Colonic mucosa (tissue), 4 donors: ENCODE measurements at regions not wholly inside any gene's neighbourhood (a gene's known extent, or its start where the extent isn't known, plus 50 kb on each side); places are given as distances from the start of the nearest gene placed in this dataset.

Experiments used
- DNase-seq: peaks from one replicate; pipeline ENCODE4 v3.0.0-alpha.2; 2020
- H3K27ac ChIP-seq: fragments of 200-600 bp; one replicate; pipeline ENCODE4 v1.8.0; 2021
- H3K27me3 ChIP-seq: fragments of 200-600 bp; one replicate; pipeline ENCODE4 v1.8.0; 2021
- H3K36me3 ChIP-seq: fragments of 200-600 bp; one replicate; pipeline ENCODE4 v1.8.0; 2021
- H3K4me1 ChIP-seq: fragments of 200-600 bp; one replicate; pipeline ENCODE4 v1.8.0; 2021; ENCODE audit warnings: mild to moderate bottlenecking
- H3K4me3 ChIP-seq: fragments of 200-600 bp; one replicate; pipeline ENCODE4 v1.8.0; 2021
- H3K9ac ChIP-seq, 2 donors: one replicate each; pipeline ENCODE4 v1.7.0; 2013; ENCODE audit warnings: control low read depth in 2 of 2, low read depth in 2 of 2, low read length in 2 of 2
- H3K9me3 ChIP-seq: fragments of 200-600 bp; one replicate; pipeline ENCODE4 v1.8.0; 2021
- intact Hi-C: fragments of 100-400 bp; cut with DNase I; formaldehyde crosslinking; loops from one replicate; pipeline ENCODE4 v1.14.1; 2022
- TF ChIP-seq, protein P1 (sequence below): fragments of 200-600 bp; IDR thresholded peaks from one replicate; pipeline ENCODE4 v1.8.0; 2022; ENCODE audit warnings: antibody characterized with exemption, mild to moderate bottlenecking
- donor health status: healthy.
- donor health status: DM: no; HTN: no; CAD: no.
- donor health status: DM: no; HTN: no; CAD: no.

DNA sequence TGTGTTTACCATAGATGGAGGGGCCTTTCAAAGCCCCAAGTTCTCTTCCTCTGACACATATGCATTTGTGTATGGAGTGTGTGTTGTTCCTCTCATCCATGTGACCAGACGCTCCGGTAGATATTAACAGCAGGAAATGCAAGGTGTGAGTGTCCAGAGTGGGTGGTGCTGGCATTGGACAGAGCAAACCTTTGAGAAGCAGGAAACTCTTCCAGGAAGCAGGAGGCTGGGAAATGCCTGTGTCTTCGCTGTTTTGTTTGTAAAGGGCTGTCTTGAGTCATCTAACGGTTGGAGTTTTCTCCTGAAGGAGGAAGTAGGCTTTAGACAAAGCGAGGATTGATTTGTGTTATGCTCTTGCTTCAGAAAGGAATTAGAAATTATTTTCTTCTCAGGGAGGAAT is 370.9 kb downstream of the PLK2 start:
- TF ChIP-seq, protein P1, sequence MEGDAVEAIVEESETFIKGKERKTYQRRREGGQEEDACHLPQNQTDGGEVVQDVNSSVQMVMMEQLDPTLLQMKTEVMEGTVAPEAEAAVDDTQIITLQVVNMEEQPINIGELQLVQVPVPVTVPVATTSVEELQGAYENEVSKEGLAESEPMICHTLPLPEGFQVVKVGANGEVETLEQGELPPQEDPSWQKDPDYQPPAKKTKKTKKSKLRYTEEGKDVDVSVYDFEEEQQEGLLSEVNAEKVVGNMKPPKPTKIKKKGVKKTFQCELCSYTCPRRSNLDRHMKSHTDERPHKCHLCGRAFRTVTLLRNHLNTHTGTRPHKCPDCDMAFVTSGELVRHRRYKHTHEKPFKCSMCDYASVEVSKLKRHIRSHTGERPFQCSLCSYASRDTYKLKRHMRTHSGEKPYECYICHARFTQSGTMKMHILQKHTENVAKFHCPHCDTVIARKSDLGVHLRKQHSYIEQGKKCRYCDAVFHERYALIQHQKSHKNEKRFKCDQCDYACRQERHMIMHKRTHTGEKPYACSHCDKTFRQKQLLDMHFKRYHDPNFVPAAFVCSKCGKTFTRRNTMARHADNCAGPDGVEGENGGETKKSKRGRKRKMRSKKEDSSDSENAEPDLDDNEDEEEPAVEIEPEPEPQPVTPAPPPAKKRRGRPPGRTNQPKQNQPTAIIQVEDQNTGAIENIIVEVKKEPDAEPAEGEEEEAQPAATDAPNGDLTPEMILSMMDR: no peak
- no peak overlapping the region for H3K27ac ChIP-seq
- DNase-seq: peak; percentile 29
- H3K9me3 ChIP-seq: no peaks in the 10 kb centered on the region
- no peak overlapping the region for H3K9ac ChIP-seq
- no peak overlapping the region for H3K4me3 ChIP-seq
- no peaks in the 10 kb centered on the region for H3K4me1 ChIP-seq
- intact Hi-C loops: no loop called here
- H3K27me3 ChIP-seq: no peaks in the 10 kb centered on the region
- no peaks in the 10 kb centered on the region for H3K36me3 ChIP-seq

DNA sequence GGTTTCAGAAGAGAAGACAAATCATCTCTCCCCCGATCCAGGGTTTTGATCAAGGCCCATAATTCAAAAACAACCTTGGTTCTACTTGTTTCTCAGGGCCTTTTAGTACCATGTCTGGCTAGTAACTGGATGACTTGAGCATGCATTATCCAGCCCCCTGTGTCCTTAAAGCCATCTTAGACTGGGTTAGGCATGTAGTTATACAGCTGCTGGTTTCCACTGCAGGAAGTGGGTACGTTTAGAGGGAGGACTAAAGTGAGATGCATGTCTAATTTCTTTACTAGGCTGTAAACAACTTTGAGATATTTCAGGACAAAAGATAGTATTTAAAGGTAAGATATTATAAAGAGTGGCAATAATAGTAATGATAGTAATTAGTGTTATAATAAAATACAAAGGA is 372.0 kb downstream of the PLK2 start:
- Histone ChIP-seq H3K36me3 (no peaks in the 10 kb centered on the region), H3K27me3 (no peaks in the 10 kb centered on the region), H3K9me3 (no peaks in the 10 kb centered on the region), H3K4me1 (no peaks in the 10 kb centered on the region), H3K27ac (no peak overlapping the region), H3K4me3 (no peak overlapping the region), H3K9ac (no peak overlapping the region)
- DNase-seq: no peak
- TF ChIP-seq, protein P1: no peak
- intact Hi-C loops: no loop called here

- H3K27ac ChIP-seq: no peak overlapping the region
- TF ChIP-seq, protein P1: no peak
- intact Hi-C loops: no loop called here
- no peak overlapping the region for H3K4me3 ChIP-seq
- no peaks in the 10 kb centered on the region for H3K4me1 ChIP-seq
- H3K9me3 ChIP-seq: no peaks in the 10 kb centered on the region
- DNase-seq: no peak
- H3K27me3 ChIP-seq: no peaks in the 10 kb centered on the region
- no peaks in the 10 kb centered on the region for H3K36me3 ChIP-seq
- H3K9ac ChIP-seq: no peak overlapping the region
These were observed 372.8 kb downstream of the PLK2 start for GRCh38 chr5:58087123-58087522.

DNA sequence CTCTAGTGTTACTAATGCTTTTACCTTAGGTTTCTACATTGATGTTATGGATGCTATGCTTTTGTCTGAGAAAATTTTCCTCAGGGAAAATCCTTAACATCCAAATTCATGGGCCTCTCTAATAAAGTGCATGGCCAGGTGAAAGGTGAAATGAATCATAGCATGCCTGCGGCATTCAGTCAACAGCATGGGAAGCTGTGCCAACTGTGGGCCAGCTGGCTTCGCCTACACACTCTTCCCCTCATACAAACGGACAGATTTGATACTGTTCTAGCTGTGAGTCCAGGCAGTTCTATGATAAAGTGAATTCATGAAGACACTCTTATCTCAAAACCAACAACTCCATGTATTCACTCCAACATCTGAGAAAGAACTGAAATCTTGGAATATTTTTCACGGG is 374.1 kb downstream of the PLK2 start:
- no peaks in the 10 kb centered on the region for H3K27me3 ChIP-seq
- no peak overlapping the region for H3K4me3 ChIP-seq
- intact Hi-C loops: no loop called here
- H3K9ac ChIP-seq: no peak overlapping the region
- H3K9me3 ChIP-seq: no peaks in the 10 kb centered on the region
- H3K4me1 ChIP-seq: no peaks in the 10 kb centered on the region
- TF ChIP-seq, protein P1: no peak
- H3K36me3 ChIP-seq: no peaks in the 10 kb centered on the region
- H3K27ac ChIP-seq: no peak overlapping the region
- DNase-seq: no peak

GRCh38 chr5:58081435-58081834 is 378.5 kb downstream of the PLK2 start:
- DNase-seq: no peak
- H3K27ac ChIP-seq: no peak overlapping the region
- H3K4me3 ChIP-seq: no peak overlapping the region
- H3K36me3 ChIP-seq: no peaks in the 10 kb centered on the region
- intact Hi-C loops: no loop called here
- no peak overlapping the region for H3K9ac ChIP-seq
- TF ChIP-seq, protein P1: no peak
- no peaks in the 10 kb centered on the region for H3K4me1 ChIP-seq
- H3K9me3 ChIP-seq: no peaks in the 10 kb centered on the region
- no peaks in the 10 kb centered on the region for H3K27me3 ChIP-seq

GRCh38 chr5:58080573-58080972 is 379.3 kb downstream of the PLK2 start:
- DNase-seq: no peak
- TF ChIP-seq, protein P1: no peak
- no peak overlapping the region for H3K9ac ChIP-seq
- no peaks in the 10 kb centered on the region for H3K27me3 ChIP-seq
- no peaks in the 10 kb centered on the region for H3K9me3 ChIP-seq
- no peak overlapping the region for H3K4me3 ChIP-seq
- H3K36me3 ChIP-seq: no peaks in the 10 kb centered on the region
- no peak overlapping the region for H3K27ac ChIP-seq
- intact Hi-C loops: no loop called here
- no peaks in the 10 kb centered on the region for H3K4me1 ChIP-seq
